Caco-2 (cell line): ENCODE measurements at regions not wholly inside any gene's neighbourhood (a gene's known extent, or its start where the extent isn't known, plus 50 kb on each side); places are given as distances from the start of the nearest gene placed in this dataset.

Experiments used
- BruUV-seq: library from RNA; stranded (reverse); fragments of 400-500 nt; replicated peaks from 2 replicates; lab custom pipeline; 2021; lab: Mats Ljungman, UMichigan
- CTCF ChIA-PET: fragments of 300-600 bp; sonication (Branson Sonifier 250); formaldehyde crosslinking; loops from one replicate; lab custom pipeline; 2022; ENCODE audit warnings: antibody characterized with exemption; lab: Charles Lee
- POLR2A ChIA-PET: fragments of 300-600 bp; sonication (Branson Sonifier 250); formaldehyde crosslinking; loops from one replicate; lab custom pipeline; 2022; ENCODE audit warnings: antibody characterized with exemption; lab: Charles Lee
- DNase-seq, 2 experiments: peaks; one replicate each; pipeline versions ENCODE4 v3.0.0 to v3.0.0-alpha.2; 2020 to 2022
- H3K27me3 ChIP-seq: replicated peaks from 2 replicates; pipeline ENCODE4 v1.6.0; 2011; ENCODE audit warnings: low read length; ENCODE audit not compliant: control insufficient read depth, insufficient read depth
- H3K36me3 ChIP-seq: 2 replicates; pipeline ENCODE4 v1.5.1; 2011; ENCODE audit warnings: low read length; ENCODE audit not compliant: control insufficient read depth, insufficient read depth
- H3K4me1 ChIP-seq: fragments of 250-450 bp; sonication (Bioruptor Pico); 2 replicates; pipeline ENCODE4 v1.5.1; 2020; ENCODE audit warnings: mild to moderate bottlenecking
- H3K4me3 ChIP-seq: 2 replicates; pipeline ENCODE4 v1.5.1; 2011; ENCODE audit warnings: low read depth, mild to moderate bottlenecking, control low read depth, low read length
- H3K9me3 ChIP-seq: fragments of 250-450 bp; sonication (Bioruptor Pico); 2 replicates; pipeline ENCODE4 v1.5.1; 2020; ENCODE audit warnings: mild to moderate bottlenecking, moderate library complexity
- H3K27ac Mint-ChIP-seq: one replicate; pipeline ENCODE4 v1.8.0; 2022; ENCODE audit warnings: mixed read lengths; ENCODE audit not compliant: unreplicated experiment
- H3K27me3 Mint-ChIP-seq: one replicate; pipeline ENCODE4 v1.8.0; 2022; ENCODE audit warnings: mixed read lengths; ENCODE audit not compliant: insufficient read depth, unreplicated experiment
- H3K36me3 Mint-ChIP-seq: one replicate; pipeline ENCODE4 v1.8.0; 2022; ENCODE audit warnings: mild to moderate bottlenecking, mixed read lengths; ENCODE audit not compliant: insufficient read depth, unreplicated experiment
- H3K4me1 Mint-ChIP-seq: one replicate; pipeline ENCODE4 v1.8.0; 2022; ENCODE audit warnings: low read depth, mixed read lengths; ENCODE audit not compliant: unreplicated experiment
- H3K4me3 Mint-ChIP-seq: one replicate; pipeline ENCODE4 v1.8.0; 2022; ENCODE audit warnings: mild to moderate bottlenecking, moderate library complexity, mixed read lengths; ENCODE audit not compliant: unreplicated experiment
- H3K9me3 Mint-ChIP-seq: one replicate; pipeline ENCODE4 v1.8.0; 2022; ENCODE audit warnings: mixed read lengths; ENCODE audit not compliant: unreplicated experiment
- intact Hi-C: fragments of 100-400 bp; cut with micrococcal nuclease; formaldehyde crosslinking; loops from one replicate; pipeline ENCODE4 v1.10.0; 2022; ENCODE audit not compliant: unreplicated experiment
- TF ChIP-seq, protein P1 (sequence below), 2 experiments: fragments of 200-600 bp in 1 of 2; IDR thresholded peaks; 1 replicate in 1 of 2; 2 replicates in 1 of 2; pipeline versions ENCODE4 v1.5.1 to v1.8.0; 2011 to 2022; ENCODE audit warnings: antibody characterized with exemption in 1 of 2, control low read depth in 1 of 2, inconsistent platforms in 1 of 2, low read depth in 1 of 2, low read length in 1 of 2, mild to moderate bottlenecking in 1 of 2, moderate library complexity in 1 of 2; ENCODE audit not compliant: insufficient read depth in 1 of 2, severe bottlenecking in 1 of 2, unreplicated experiment in 1 of 2

GRCh38 chr2:18479947-18480369 is 80.5 kb downstream of the RDH14 start:
- POLR2A ChIA-PET, result no interaction called here
- H3K27me3 Mint-ChIP-seq, result peaks cover 3% of the 10 kb centered on the region
- DNase-seq, result no peak
- CTCF ChIA-PET, result no interaction called here
- no TSS peak for BruUV-seq
- H3K27me3 ChIP-seq, result no peaks in the 10 kb centered on the region
- H3K4me3 Mint-ChIP-seq, result no peak overlapping the region
- H3K27ac Mint-ChIP-seq, result no peak overlapping the region
- no peaks in the 10 kb centered on the region for H3K4me1 ChIP-seq
- H3K4me3 ChIP-seq, result no peak overlapping the region
- no peaks in the 10 kb centered on the region for H3K4me1 Mint-ChIP-seq
- no peaks in the 10 kb centered on the region for H3K9me3 Mint-ChIP-seq
- no peaks in the 10 kb centered on the region for H3K36me3 ChIP-seq
- TF ChIP-seq, protein P1, sequence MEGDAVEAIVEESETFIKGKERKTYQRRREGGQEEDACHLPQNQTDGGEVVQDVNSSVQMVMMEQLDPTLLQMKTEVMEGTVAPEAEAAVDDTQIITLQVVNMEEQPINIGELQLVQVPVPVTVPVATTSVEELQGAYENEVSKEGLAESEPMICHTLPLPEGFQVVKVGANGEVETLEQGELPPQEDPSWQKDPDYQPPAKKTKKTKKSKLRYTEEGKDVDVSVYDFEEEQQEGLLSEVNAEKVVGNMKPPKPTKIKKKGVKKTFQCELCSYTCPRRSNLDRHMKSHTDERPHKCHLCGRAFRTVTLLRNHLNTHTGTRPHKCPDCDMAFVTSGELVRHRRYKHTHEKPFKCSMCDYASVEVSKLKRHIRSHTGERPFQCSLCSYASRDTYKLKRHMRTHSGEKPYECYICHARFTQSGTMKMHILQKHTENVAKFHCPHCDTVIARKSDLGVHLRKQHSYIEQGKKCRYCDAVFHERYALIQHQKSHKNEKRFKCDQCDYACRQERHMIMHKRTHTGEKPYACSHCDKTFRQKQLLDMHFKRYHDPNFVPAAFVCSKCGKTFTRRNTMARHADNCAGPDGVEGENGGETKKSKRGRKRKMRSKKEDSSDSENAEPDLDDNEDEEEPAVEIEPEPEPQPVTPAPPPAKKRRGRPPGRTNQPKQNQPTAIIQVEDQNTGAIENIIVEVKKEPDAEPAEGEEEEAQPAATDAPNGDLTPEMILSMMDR (IDR thresholded peaks at IDR 0.05; ENCODE audit: insufficient read depth in 1 of 2, low read depth in 1 of 2, low read length in 1 of 2, severe bottlenecking in 1 of 2, unreplicated experiment in 1 of 2), result no peak
- no peaks in the 10 kb centered on the region for H3K36me3 Mint-ChIP-seq
- no peaks in the 10 kb centered on the region for H3K9me3 ChIP-seq
- intact Hi-C loops, result no loop called here

DNA sequence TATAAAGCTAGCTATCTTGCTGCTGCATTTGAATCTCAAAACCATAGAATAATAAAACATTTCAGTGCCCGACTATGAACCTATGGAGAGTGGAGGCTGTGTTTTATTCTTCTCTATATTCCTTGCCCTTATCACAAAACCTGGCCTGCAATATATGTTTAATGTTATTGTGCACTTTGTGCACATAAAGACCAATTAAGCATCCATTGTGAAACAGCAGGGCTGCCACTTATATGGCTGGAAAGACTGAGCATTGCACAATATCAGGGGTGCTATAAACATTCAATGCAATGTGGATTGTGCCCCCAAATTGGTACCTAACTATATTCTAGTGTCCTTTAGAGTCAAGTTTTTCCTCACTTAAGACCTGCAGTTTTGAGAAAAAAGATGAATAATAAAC is 83.2 kb downstream of the RDH14 start:
- no peaks in the 10 kb centered on the region for H3K4me1 Mint-ChIP-seq
- intact Hi-C loops, result no loop called here
- Histone ChIP-seq H3K27me3 (no peaks in the 10 kb centered on the region), H3K36me3 (no peaks in the 10 kb centered on the region), H3K9me3 (no peaks in the 10 kb centered on the region), H3K4me1 (no peaks in the 10 kb centered on the region), H3K4me3 (no peak overlapping the region)
- TF ChIP-seq, protein P1 (IDR thresholded peaks at IDR 0.05; ENCODE audit: insufficient read depth in 1 of 2, low read depth in 1 of 2, low read length in 1 of 2, severe bottlenecking in 1 of 2, unreplicated experiment in 1 of 2), result no peak
- H3K27me3 Mint-ChIP-seq, result peaks cover 9% of the 10 kb centered on the region
- no peak overlapping the region for H3K4me3 Mint-ChIP-seq
- CTCF ChIA-PET, result no interaction called here
- DNase-seq, result no peak
- BruUV-seq, result no TSS peak
- POLR2A ChIA-PET, result no interaction called here
- no peaks in the 10 kb centered on the region for H3K9me3 Mint-ChIP-seq
- H3K36me3 Mint-ChIP-seq, result no peaks in the 10 kb centered on the region
- H3K27ac Mint-ChIP-seq, result no peak overlapping the region

DNA sequence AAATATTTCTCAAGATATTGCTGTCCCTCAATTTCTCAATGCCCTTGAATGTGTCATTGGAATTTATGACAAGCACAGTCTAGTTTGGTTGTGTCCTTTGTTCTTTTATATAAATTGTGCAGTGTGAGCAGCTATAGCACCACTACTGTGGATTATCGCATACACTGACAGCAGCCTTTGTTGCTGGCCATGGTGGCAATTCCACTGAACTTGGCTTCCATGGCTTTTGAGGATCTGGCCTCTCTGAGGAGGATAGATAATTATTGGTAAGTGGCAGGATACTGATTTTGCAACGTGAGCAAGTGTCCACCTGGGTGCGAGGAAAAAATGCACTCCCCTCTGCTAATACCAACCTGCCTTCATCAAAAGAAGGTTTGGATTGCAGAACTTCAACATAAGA is 84.0 kb downstream of the RDH14 start:
- H3K4me3 ChIP-seq, result no peak overlapping the region
- Mint-ChIP-seq H3K4me1 (no peaks in the 10 kb centered on the region), H3K27me3 (peaks cover 9% of the 10 kb centered on the region), H3K4me3 (no peak overlapping the region), H3K27ac (no peak overlapping the region), H3K9me3 (no peaks in the 10 kb centered on the region), H3K36me3 (no peaks in the 10 kb centered on the region)
- TF ChIP-seq, protein P1 (IDR thresholded peaks at IDR 0.05; ENCODE audit: insufficient read depth in 1 of 2, low read depth in 1 of 2, low read length in 1 of 2, severe bottlenecking in 1 of 2, unreplicated experiment in 1 of 2), result no peak
- BruUV-seq, result no TSS peak
- H3K27me3 ChIP-seq, result no peaks in the 10 kb centered on the region
- intact Hi-C loops, result no loop called here
- H3K9me3 ChIP-seq, result no peaks in the 10 kb centered on the region
- ChIA-PET CTCF (no interaction called here), POLR2A (no interaction called here)
- DNase-seq, result no peak
- no peaks in the 10 kb centered on the region for H3K36me3 ChIP-seq
- H3K4me1 ChIP-seq, result no peaks in the 10 kb centered on the region
